ENCODE measurements at regions not wholly inside any gene's neighbourhood (a gene's known extent, or its start where the extent isn't known, plus 50 kb on each side); places are given as distances from the start of the nearest gene placed in this dataset.
A peak's percentile ranks its signal among the peaks of the same experiment; 100 is the strongest.
"Not testable (repeated sequence)": the region's sequence is repeated elsewhere in the genome, so short reads cannot be mapped to it uniquely, and the experiment has no call there.

GRCh38 chr10:46216836-46217751, 69.7 kb upstream of the ANTXRL start:
- DNase-seq (ENCODE audit: low spot score in 2 of 2) = peak in 1 of 2 donors; percentile 58
- intact Hi-C loops (cut with DNase I; ENCODE audit: low total_unique reads) = no loop called here
- TF ChIP-seq, protein P1, sequence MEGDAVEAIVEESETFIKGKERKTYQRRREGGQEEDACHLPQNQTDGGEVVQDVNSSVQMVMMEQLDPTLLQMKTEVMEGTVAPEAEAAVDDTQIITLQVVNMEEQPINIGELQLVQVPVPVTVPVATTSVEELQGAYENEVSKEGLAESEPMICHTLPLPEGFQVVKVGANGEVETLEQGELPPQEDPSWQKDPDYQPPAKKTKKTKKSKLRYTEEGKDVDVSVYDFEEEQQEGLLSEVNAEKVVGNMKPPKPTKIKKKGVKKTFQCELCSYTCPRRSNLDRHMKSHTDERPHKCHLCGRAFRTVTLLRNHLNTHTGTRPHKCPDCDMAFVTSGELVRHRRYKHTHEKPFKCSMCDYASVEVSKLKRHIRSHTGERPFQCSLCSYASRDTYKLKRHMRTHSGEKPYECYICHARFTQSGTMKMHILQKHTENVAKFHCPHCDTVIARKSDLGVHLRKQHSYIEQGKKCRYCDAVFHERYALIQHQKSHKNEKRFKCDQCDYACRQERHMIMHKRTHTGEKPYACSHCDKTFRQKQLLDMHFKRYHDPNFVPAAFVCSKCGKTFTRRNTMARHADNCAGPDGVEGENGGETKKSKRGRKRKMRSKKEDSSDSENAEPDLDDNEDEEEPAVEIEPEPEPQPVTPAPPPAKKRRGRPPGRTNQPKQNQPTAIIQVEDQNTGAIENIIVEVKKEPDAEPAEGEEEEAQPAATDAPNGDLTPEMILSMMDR (IDR thresholded peaks at IDR 0.05) = no peak
- no peak for TF ChIP-seq POLR2A (IDR thresholded peaks at IDR 0.05)
- H3K4me3 ChIP-seq (ENCODE audit: low read depth, poor library complexity, severe bottlenecking) = no peak overlapping the region
- WGBS, 2 donors = 78 to 80% methylated on average over 16 of the region's 17 CpGs

DNA sequence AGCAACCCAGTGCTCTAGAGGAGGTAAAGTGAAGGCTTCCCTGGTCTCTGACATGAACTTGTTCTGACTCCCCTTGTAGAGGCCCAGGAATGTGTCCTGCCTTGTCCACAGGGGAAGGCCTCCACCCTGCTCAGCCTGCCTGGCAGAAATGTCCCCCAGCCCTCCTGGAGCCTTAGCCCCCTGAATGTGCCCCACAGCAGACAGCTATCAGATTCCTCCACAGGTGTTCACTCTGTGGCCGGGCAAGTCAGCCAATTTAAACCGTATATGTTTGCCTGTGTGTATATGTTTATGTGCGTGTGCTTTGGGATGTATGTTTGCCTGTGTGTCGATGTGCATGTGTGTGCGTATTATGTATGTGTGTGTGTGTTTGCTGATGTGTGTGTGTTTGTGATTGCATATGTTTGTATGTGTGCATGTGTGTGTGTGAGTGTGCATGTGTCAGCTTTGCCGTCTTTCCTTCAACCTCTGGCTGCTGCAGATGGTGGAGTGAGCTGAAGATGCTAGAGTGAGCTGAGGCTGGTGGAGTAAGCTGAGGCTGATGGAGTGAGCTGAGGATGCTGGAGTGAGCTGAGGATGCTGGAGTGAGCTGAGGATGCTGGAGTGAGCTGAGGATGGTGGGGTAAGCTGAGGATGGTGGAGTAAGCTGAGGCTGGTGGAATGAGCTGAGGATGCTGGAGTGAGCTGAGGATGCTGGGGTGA, 68.9 kb upstream of the ANTXRL start:
- intact Hi-C loops (cut with DNase I; ENCODE audit: low total_unique reads) = no loop called here
- 71 to 79% methylated on average over 6 of the region's 6 CpGs for WGBS, 2 donors
- peak in 1 of 2 donors; percentile 75 for DNase-seq (ENCODE audit: low spot score in 2 of 2)
- no peak overlapping the region for H3K4me3 ChIP-seq (ENCODE audit: low read depth, poor library complexity, severe bottlenecking)
- TF ChIP-seq, protein P1 (IDR thresholded peaks at IDR 0.05) = no peak
- no peak for TF ChIP-seq POLR2A (IDR thresholded peaks at IDR 0.05)

GRCh38 chr10:46218921-46219320, 67.9 kb upstream of the ANTXRL start:
- peak in 1 of 2 donors; percentile 57 for DNase-seq (ENCODE audit: low spot score in 2 of 2)
- H3K4me3 ChIP-seq (ENCODE audit: low read depth, poor library complexity, severe bottlenecking) = no peak overlapping the region
- 51 to 70% methylated on average over 2 of the region's 2 CpGs for WGBS, 2 donors
- no peak for TF ChIP-seq POLR2A (IDR thresholded peaks at IDR 0.05)
- TF ChIP-seq, protein P1 (IDR thresholded peaks at IDR 0.05) = no peak
- intact Hi-C loops (cut with DNase I; ENCODE audit: low total_unique reads) = no loop called here

DNA sequence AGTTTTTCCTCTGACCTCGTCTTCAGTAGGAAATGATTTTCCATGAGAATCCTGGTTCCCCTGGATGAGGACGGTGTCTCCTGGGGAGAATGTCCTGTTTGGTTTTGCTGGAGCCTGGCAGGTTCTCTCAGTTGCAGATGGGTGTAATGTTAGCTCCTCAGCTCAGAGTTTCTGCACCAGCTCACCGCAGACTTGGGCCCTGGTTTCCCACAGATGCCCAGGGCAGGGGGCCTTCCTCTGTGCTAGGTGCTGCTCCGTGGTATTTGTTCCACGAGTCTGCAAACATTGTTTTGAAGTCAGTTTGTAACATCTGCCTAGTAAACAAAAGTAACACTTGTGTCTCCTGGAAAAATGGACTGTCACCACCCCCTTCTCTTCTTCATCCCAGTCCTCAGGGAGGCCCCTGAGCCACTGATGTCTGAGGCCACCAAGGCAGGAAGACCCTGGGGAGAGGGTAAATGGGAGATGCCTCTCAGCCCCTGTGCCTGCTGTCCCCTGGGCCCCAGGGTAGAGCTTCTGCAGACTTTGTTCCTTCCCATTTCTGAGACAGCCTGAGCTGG, 67.3 kb upstream of the ANTXRL start:
- WGBS, 2 donors = 74 to 82% methylated on average over 4 to 5 of the region's 5 CpGs
- H3K4me3 ChIP-seq (ENCODE audit: low read depth, poor library complexity, severe bottlenecking); intact Hi-C loops (cut with DNase I; ENCODE audit: low total_unique reads): not testable (repeated sequence)
- DNase-seq (ENCODE audit: low spot score in 2 of 2) = peak in 1 of 2 donors; percentile 59

GRCh38 chr10:46220187-46220586, 66.6 kb upstream of the ANTXRL start:
- no peak for TF ChIP-seq POLR2A (IDR thresholded peaks at IDR 0.05)
- TF ChIP-seq, protein P1 (IDR thresholded peaks at IDR 0.05) = no peak
- 79 to 97% methylated on average over 4 to 5 of the region's 5 CpGs for WGBS, 2 donors
- no peak overlapping the region for H3K4me3 ChIP-seq (ENCODE audit: low read depth, poor library complexity, severe bottlenecking)
- intact Hi-C loops (cut with DNase I; ENCODE audit: low total_unique reads) = no loop called here
- DNase-seq (ENCODE audit: low spot score in 2 of 2) = peak in 1 of 2 donors; percentile 70
